DMS53 treated with DMSO at 0.1 percent for 48 hours (cell line): ENCODE measurements at regions not wholly inside any gene's neighbourhood (a gene's known extent, or its start where the extent isn't known, plus 50 kb on each side); places are given as distances from the start of the nearest gene placed in this dataset.
"Not testable (repeated sequence)": the region's sequence is repeated elsewhere in the genome, so short reads cannot be mapped to it uniquely, and the experiment has no call there.

Source experiments
- DNase-seq: peaks from one replicate; lab custom pipeline; 2025; ENCODE audit not compliant: unreplicated experiment; lab: John Stamatoyannopoulos, UW

DNA sequence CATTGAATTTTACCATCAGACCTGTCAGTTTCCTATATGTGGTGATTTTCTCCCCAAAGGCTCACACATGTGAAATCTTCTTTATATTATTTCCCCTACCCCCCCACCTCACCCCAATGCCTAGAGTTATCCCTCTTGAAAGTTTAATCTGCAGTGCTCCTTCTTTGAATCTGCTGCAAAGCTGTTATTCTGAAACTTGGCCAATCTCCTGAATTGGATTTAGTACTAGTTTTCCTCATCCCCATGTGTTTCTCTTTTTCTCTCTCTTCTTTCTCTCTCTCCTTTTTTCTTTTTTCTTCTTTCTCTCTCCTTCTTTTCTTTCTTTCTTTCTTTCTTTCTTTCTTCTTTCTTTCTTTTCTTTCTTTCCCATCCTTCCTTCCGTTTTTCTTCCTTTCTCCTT, 886.2 kb downstream of the TYW1 start:
- no peak for DNase-seq

- DNase-seq = no peak
Measured at GRCh38 chr7:67890316-67890715, 893.7 kb downstream of the TYW1 start.

DNA sequence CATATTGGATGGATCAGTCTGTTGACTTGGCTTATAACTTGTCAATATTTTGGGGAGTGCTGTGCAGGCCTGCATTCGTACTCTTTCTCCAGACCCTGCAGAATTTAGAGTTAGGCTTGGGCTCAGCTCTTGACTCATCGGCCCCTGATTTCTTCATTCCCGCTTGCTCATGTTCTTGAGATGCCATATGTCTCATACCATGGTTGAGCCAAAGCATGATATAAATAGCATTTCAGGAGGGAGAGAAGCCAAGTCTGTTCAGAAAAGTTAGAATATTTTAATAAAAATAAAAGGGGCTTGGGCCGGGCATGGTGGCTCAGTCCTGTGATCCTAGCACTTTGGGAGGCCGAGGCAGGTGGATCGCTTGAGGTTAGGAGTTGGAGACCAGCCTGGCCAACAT, 898.1 kb downstream of the TYW1 start:
- DNase-seq = no peak

GRCh38 chr7:67896721-67897120, 900.1 kb downstream of the TYW1 start:
- no peak for DNase-seq

- no peak for DNase-seq
Measured at GRCh38 chr7:67900456-67900855, 903.8 kb downstream of the TYW1 start.

GRCh38 chr7:67901808-67902480, 905.3 kb downstream of the TYW1 start:
- DNase-seq = no peak

DNA sequence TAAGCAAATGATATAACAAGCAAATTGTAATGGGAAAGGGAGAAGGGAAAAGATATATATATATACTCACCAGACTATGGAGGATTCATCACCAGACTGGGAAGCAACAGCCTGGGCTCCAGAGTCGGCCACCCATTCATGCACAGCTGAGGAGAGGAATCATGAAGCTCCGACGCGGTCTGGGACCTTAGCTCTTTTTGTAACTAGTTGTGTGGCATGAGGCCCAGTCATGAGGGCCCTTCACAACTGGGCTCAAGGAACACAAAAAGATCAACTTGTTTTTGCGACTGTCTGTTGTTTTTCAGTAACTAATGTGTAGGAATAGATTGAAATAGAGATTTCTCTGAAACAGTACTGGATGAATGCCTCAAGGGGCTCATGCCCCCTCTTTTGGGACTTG, 911.2 kb downstream of the TYW1 start:
- DNase-seq = no peak

GRCh38 chr7:67912437-67912836, 915.8 kb downstream of the TYW1 start:
- no peak for DNase-seq

DNA sequence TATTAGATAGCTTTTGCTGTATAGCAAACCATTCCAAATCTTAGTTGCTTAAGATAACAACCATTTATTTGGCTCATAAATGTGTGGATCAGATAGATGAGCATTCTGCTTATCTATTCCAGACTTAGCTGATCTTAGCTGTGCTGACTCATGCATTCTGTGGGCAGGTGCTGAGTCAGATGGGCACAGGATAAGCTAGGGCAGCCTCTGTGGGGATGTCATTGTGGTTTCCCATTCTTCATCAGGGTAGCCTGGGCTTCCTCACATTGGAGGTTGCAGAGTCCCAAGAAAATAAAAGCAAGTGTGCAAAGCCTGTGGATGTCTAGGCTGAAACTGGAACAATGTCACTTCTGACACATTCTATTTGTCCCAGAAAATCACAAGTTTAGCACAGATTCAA, 917.0 kb downstream of the TYW1 start:
- DNase-seq = no peak

DNA sequence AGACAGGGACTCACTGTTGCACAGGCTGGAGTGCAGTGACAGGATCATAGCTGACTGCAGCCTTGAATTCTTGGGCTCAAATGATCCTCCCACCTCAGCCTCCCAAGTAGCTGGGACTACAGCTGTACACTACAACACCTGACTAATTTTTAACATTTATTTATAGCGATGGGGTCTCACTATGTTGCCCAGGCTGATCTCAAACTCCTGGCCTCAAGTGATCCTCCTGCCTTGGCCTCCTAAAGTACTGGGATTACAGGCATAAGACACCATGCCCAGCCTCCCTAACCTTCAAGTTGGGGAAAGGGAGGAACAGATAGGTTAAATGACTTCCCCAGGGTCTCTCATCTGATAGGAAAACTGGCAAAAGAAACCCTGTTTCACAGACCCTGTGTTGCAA, 919.5 kb downstream of the TYW1 start:
- DNase-seq = not testable (repeated sequence)

GRCh38 chr7:67916571-67917436, 920.2 kb downstream of the TYW1 start:
- DNase-seq = no peak

DNA sequence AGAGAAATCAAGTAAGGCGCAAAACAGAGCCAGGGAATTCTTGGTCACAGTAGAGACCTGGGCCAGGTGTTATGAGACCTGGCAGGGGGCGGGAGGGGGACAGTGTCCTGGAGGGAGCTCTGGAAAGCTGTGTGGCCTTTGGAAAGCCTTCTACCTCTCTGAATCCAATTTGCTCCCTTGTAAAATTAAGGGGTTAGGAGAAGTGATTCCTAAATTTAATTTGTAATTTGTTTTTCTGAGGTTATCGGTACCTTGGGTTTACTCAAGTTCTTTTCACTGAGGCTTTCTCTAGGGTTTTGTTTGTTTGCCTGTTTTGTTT, 920.8 kb downstream of the TYW1 start:
- DNase-seq = no peak

DNA sequence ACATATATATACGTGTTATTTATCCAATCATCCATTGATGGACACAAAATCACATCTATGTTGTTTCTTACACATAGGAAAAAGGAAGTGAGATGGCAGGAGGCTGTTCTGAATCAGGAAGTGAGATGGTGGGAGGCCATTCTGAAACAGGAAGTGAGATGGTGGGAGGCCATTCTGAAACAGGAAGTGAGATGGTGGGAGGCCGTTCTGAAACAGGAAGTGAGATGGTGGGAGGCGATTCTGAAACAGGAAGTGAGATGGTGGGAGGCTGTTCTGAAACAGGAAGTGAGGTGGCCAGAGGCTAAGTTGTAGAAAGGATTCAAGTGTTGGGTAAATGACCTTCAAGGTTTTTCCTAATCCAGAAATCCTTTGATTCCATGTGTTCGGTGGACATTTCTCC, 921.5 kb downstream of the TYW1 start:
- no peak for DNase-seq

DNA sequence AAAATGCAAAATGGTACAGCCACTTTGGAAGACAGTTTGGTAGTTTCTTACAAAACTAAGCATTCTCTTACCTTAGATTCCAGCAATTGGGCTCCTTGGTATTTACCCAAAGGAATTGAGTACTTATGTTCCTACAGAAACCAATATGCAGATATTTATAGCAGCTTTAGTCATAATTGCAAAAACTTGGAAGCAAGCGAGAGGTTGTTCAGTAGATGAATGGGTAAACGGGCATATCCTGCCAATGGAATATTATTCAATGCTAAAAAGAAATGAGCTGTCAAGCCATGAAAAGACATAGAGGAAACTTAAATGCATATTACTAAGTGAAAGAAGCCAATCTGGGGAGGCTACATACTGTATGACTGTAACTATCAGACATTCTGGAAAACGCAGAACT, 926.7 kb downstream of the TYW1 start:
- no peak for DNase-seq

GRCh38 chr7:67928141-67928540, 931.5 kb downstream of the TYW1 start:
- DNase-seq = no peak

DNA sequence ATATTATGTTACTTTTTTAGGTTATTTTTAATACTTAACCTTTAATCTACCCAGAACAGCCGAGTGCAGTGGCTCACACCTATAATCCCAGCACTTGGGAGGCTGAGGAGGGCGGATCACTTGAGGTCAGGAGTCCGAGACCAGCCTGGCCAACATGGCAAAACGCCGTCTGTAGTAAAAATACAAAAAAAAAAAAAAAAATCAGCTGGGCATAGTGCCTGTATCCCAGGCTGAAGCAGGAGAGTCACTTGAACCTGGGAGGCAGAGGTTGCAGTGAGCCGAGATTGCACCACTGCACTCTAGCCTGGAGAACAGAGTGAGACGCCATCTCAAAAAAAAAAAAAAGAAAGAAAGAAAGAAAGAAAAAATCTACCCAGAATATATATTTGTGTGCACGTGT, 939.8 kb downstream of the TYW1 start:
- DNase-seq = not testable (repeated sequence)

GRCh38 chr7:67940400-67940799, 943.8 kb downstream of the TYW1 start:
- no peak for DNase-seq

DNA sequence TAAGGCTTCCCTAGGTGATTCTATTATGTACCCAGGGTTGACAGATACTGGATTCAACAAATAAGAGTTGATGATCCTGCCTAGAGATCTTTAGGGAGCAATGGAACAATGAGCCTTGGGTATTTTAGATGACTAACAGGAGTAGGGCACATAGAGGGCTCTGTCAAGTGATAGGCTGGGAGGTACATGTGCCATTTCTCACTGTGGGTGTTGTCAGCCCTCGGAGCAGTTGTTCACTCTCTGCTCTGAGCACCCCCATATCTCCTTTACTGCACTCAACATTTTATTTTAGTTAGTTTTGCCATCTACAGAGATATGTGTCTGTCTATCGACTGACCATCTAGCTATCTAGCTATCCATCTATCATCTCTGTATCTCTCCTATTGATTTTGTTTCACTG, 950.6 kb downstream of the TYW1 start:
- DNase-seq = no peak

- no peak for DNase-seq
Measured at GRCh38 chr7:67947646-67948045, 951.0 kb downstream of the TYW1 start.

DNA sequence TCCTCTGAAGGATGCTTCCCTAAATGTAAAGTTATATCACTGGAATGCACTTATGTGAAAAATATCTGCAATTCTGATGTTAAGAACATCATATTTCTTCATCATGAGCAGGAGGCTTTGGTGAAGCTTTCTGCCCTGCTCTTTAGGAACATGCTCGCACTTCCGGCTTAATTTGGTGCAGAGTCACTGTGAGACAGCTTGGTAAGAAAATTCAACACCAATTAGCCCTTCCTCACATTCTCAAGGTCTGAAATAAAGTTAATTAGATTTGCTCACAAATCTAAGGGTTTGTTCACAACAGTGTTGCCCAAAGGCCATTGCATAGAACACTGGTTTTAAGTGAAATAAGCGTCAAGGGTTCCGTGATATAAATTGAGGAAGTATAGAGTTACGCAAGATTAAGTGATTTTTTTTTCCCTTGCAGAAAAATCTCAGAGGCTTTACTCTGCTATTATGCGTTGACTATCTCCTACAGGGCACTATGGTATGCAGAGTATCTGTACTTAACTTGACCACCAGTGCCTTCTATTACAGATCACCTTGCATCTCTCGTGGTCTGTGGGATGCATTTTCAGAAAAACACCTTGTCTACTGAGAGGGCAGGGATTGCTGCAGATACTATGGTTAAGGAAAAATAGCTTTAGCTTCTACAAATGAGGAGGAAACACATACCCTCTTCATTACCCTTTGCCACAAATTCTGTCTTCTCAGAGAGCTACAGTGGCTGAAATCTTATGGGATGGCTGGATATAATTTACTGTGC, 953.9 kb downstream of the TYW1 start:
- no peak for DNase-seq

DNA sequence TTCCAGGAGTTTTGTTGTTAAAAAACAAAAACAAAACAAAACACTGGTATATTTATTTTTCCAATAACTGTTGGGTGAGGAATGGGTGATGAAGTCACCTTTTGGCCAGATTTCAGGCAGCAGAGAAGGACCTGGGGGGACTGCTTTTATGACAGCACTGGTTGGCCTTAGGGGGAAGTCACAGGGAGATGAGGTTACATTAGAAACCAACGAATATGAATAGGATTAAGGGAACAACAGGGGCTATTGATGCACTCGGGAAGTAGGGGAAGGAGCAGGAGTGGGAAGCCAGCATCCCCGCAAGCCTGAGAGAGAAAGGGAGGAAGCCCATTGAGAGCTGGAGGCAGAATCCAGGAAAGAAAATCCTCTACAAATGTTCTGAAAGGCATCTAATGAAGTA, 958.4 kb downstream of the TYW1 start:
- DNase-seq = no peak

GRCh38 chr7:67962863-67963262, 966.2 kb downstream of the TYW1 start:
- no peak for DNase-seq
